ENCODE measurements at regions not wholly inside any gene's neighbourhood (a gene's known extent, or its start where the extent isn't known, plus 50 kb on each side); places are given as distances from the start of the nearest gene placed in this dataset.

GRCh38 chr7:144995495-144995894 is 159.6 kb upstream of the TPK1 start:
- Histone ChIP-seq H3K9ac (replicated peaks in 1 of 4; ENCODE audit: extremely low read depth in 1 of 4, low read depth in 3 of 4, low read length in 3 of 4) (no peak overlapping the region), H2AK5ac (ENCODE audit: low read depth, low read length) (no peak overlapping the region), H3K79me1 (ENCODE audit: low read depth, low read length) (no peaks in the 10 kb centered on the region), H2BK5ac (ENCODE audit: low read depth, low read length) (no peak overlapping the region), H2AFZ (ENCODE audit: low read length) (no peak overlapping the region), H3K56ac (replicated peaks; ENCODE audit: insufficient read length, low read depth, low read length) (no peak overlapping the region), H2BK12ac (ENCODE audit: low read depth, low read length) (no peak overlapping the region), H2BK20ac (ENCODE audit: low read length) (no peak overlapping the region), H4K20me1 (replicated peaks in 1 of 2; ENCODE audit: control insufficient read depth in 1 of 2, insufficient read depth in 2 of 2, low read length in 2 of 2) (no peaks in the 10 kb centered on the region), H3K4me1 (replicated peaks in 1 of 4; ENCODE audit: control insufficient read depth in 3 of 4, insufficient read depth in 4 of 4, low read length in 3 of 4) (no peaks in the 10 kb centered on the region), H3K27ac (ENCODE audit: low read depth, low read length) (no peak overlapping the region), H3K9me3 (ENCODE audit: insufficient read depth in 2 of 2, low read depth in 1 of 2, low read length in 1 of 2) (peaks cover 5 to 15% of the 10 kb centered on the region in 2 experiments; a peak in 2 of 4 replicates), H3K18ac (ENCODE audit: extremely low read depth, low read length) (no peak overlapping the region), H4K5ac (ENCODE audit: insufficient read length, low read depth, low read length) (no peak overlapping the region), H2BK15ac (ENCODE audit: low read length) (no peak overlapping the region), H3K79me2 (ENCODE audit: control insufficient read depth in 1 of 2, insufficient read depth in 2 of 2, low read length in 2 of 2) (no peaks in the 10 kb centered on the region), H3K23me2 (ENCODE audit: low read depth, low read length) (no peaks in the 10 kb centered on the region), H3K4ac (replicated peaks; ENCODE audit: insufficient read length, low read depth, low read length) (no peak overlapping the region), H3K14ac (ENCODE audit: insufficient read length) (no peak overlapping the region), H3K36me3 (ENCODE audit: control insufficient read depth in 2 of 4, insufficient read depth in 4 of 4, low read length in 3 of 4) (no peaks in the 10 kb centered on the region), H4K91ac (replicated peaks; ENCODE audit: insufficient read length, low read length) (no peak overlapping the region), H2BK120ac (replicated peaks; ENCODE audit: low read depth, low read length) (no peak overlapping the region), H3K4me3 (ENCODE audit: extremely low read depth in 1 of 4, insufficient read depth in 2 of 4, low read depth in 3 of 4, low read length in 4 of 4) (no peak overlapping the region), H4K8ac (ENCODE audit: extremely low read depth, insufficient read depth, low read length) (no peak overlapping the region), H3K27me3 (replicated peaks in 1 of 4; ENCODE audit: control insufficient read depth in 3 of 4, extremely low read depth in 1 of 4, insufficient read depth in 3 of 4, low read length in 3 of 4) (no peaks in the 10 kb centered on the region), H3K23ac (ENCODE audit: insufficient read length) (no peak overlapping the region), H3K4me2 (ENCODE audit: insufficient read depth in 1 of 2, low read depth in 2 of 2, low read length in 2 of 2) (no peak overlapping the region)
- CTCF ChIA-PET (ENCODE audit: partially characterized antibody), result interaction anchor here (0.6 kb wide), 1 partner anchor 14 kb away, joined by 3 read pairs; no protein-coding TSS in a partner anchor
- WGBS, 2 experiments (ENCODE audit: extremely low coverage in 1 of 2, insufficient coverage in 1 of 2, insufficient read length in 1 of 2, insufficient replicate concordance in 2 of 2, low coverage in 1 of 2, low lambda C conversion rate in 2 of 2, missing lambda C conversion rate in 1 of 2), result 83% methylated on average over 2 of the region's 2 CpGs; no CpG with 5 or more reads in 1 of the 2 experiments
- FAIRE-seq, result no peak
- DNase-seq (ENCODE audit: low read depth in 1 of 2, low spot score in 2 of 2), result no peak
- POLR2A ChIA-PET (ENCODE audit: partially characterized antibody), result no interaction called here
- no peak for TF ChIP-seq GTF2F1 (IDR thresholded peaks at IDR 0.05; ENCODE audit: borderline replicate concordance, low read depth, low read length)
- no peak for TF ChIP-seq NRF1 (IDR thresholded peaks at IDR 0.05; ENCODE audit: low read depth, low read length)
- TF ChIP-seq HDAC2 (IDR thresholded peaks at IDR 0.05; ENCODE audit: borderline replicate concordance in 1 of 2, low read depth in 2 of 2, low read length in 2 of 2), result no peak
- TF ChIP-seq CBX8 (IDR thresholded peaks at IDR 0.05; ENCODE audit: borderline replicate concordance, low read depth, low read length), result no peak
- no peak for TF ChIP-seq POU5F1 (IDR thresholded peaks at IDR 0.05; ENCODE audit: low read depth, low read length)
- no peak for TF ChIP-seq CREB1 (IDR thresholded peaks at IDR 0.05)
- TF ChIP-seq CEBPB (IDR thresholded peaks at IDR 0.05; ENCODE audit: low read depth, low read length), result no peak
- no peak for TF ChIP-seq ASH2L (IDR thresholded peaks at IDR 0.05; ENCODE audit: low read length)
- TF ChIP-seq SP2 (IDR thresholded peaks at IDR 0.05; ENCODE audit: low read length), result no peak
